Endothelial cell of umbilical vein (primary cell): ENCODE measurements at regions not wholly inside any gene's neighbourhood (a gene's known extent, or its start where the extent isn't known, plus 50 kb on each side); places are given as distances from the start of the nearest gene placed in this dataset.

ENCODE experiments used
- BruUV-seq: library from RNA; stranded (reverse); fragments of 400-500 nt; replicated peaks from 2 replicates; lab custom pipeline; 2021; lab: Mats Ljungman, UMichigan
- CTCF ChIA-PET: fragments of 300-600, 350-600 bp; sonication (Branson Sonifier 250); formaldehyde crosslinking; loops from one replicate; lab custom pipeline; 2021; ENCODE audit warnings: antibody characterized with exemption, inconsistent platforms; lab: Charles Lee
- POLR2A ChIA-PET: fragments of 300-600, 350-600 bp; sonication (Branson Sonifier 250); formaldehyde crosslinking; loops from one replicate; lab custom pipeline; 2021; ENCODE audit warnings: antibody characterized with exemption, inconsistent platforms; lab: Charles Lee
- DNase-seq: peaks from one replicate; pipeline ENCODE4 v3.0.0-alpha.2; 2011; ENCODE audit warnings: low read depth, low spot score
- FAIRE-seq: peaks from 2 replicates; lab custom pipeline; 2011; peaks lifted over from hg19 to GRCh38; lab: Jason Lieb, UNC
- H2AFZ ChIP-seq: 2 replicates; pipeline ENCODE4 v1.6.0; 2012; ENCODE audit warnings: low read depth, low read length, control low read depth, inconsistent platforms
- H3K27ac ChIP-seq: 2 replicates; pipeline ENCODE4 v1.5.1; 2011; ENCODE audit warnings: low read depth, mild to moderate bottlenecking, control low read depth, low read length, moderate library complexity; ENCODE audit not compliant: insufficient read depth
- H3K27me3 ChIP-seq, 2 experiments: 2 replicates each; pipeline versions ENCODE4 v1.6.0 to v1.6.1; 2011; ENCODE audit warnings: low read length in 2 of 2, mixed read lengths in 1 of 2; ENCODE audit not compliant: control insufficient read depth in 2 of 2, insufficient read depth in 2 of 2
- H3K36me3 ChIP-seq, 2 experiments: 2 replicates in 1 of 2; 3 replicates in 1 of 2; pipeline ENCODE4 v1.5.1; 2011; ENCODE audit warnings: low read length in 2 of 2, mild to moderate bottlenecking in 1 of 2, moderate library complexity in 1 of 2; ENCODE audit not compliant: control insufficient read depth in 2 of 2, insufficient read depth in 2 of 2; ENCODE audit errors: extremely low read depth in 1 of 2
- H3K4me1 ChIP-seq: 3 replicates; pipeline ENCODE4 v1.5.1; 2011; ENCODE audit warnings: mild to moderate bottlenecking, low read length; ENCODE audit not compliant: control insufficient read depth, insufficient read depth; ENCODE audit errors: extremely low read depth
- H3K4me2 ChIP-seq: 2 replicates; pipeline ENCODE4 v1.6.1; 2011; ENCODE audit warnings: low read length, control low read depth, mixed read lengths; ENCODE audit not compliant: insufficient read depth
- H3K4me3 ChIP-seq, 3 experiments: fragments of 200-600 bp in 1 of 3; sonication (generic), shearing (Covaris generic) in 1 of 3; replicated peaks in 1 of 3; 2 replicates each; pipeline ENCODE4 v1.5.1; 2011 to 2016; ENCODE audit warnings: control low read depth in 3 of 3, low read length in 3 of 3, mild to moderate bottlenecking in 2 of 3, inconsistent platforms in 1 of 3, low read depth in 1 of 3, moderate library complexity in 1 of 3; ENCODE audit not compliant: insufficient read depth in 1 of 3
- H3K79me2 ChIP-seq: 2 replicates; pipeline ENCODE4 v1.6.0; 2012; ENCODE audit warnings: low read length, inconsistent platforms; ENCODE audit not compliant: control insufficient read depth, insufficient read depth
- H3K9ac ChIP-seq: replicated peaks from 2 replicates; pipeline ENCODE3; 2011; ENCODE audit warnings: low read length, control low read depth; ENCODE audit not compliant: insufficient read depth; ENCODE audit errors: extremely low read depth
- H3K9me1 ChIP-seq: replicated peaks from 3 replicates; pipeline ENCODE4 v1.6.0; 2011; ENCODE audit warnings: mild to moderate bottlenecking, low read length; ENCODE audit not compliant: control insufficient read depth, insufficient read depth; ENCODE audit errors: extremely low read depth
- H3K9me3 ChIP-seq: replicated peaks from 2 replicates; pipeline ENCODE4 v1.5.1; 2012; ENCODE audit warnings: low read length, inconsistent platforms; ENCODE audit not compliant: control insufficient read depth, insufficient read depth
- H4K20me1 ChIP-seq: replicated peaks from 2 replicates; pipeline ENCODE3; 2011; ENCODE audit warnings: mild to moderate bottlenecking, low read length; ENCODE audit not compliant: control insufficient read depth, insufficient read depth; ENCODE audit errors: extremely low read depth
- EZH2 ChIP-seq: IDR thresholded peaks from 2 replicates; pipeline ENCODE4 v1.6.1; 2012; ENCODE audit warnings: borderline replicate concordance, low read depth, mild to moderate bottlenecking, moderate library complexity, low read length, inconsistent platforms; ENCODE audit not compliant: severe bottlenecking
- FOS ChIP-seq: IDR thresholded peaks from 2 replicates; pipeline ENCODE4 v1.6.1; 2011; ENCODE audit warnings: mild to moderate bottlenecking, low read length, moderate library complexity, borderline replicate concordance; ENCODE audit not compliant: insufficient read depth
- GATA2 ChIP-seq: IDR thresholded peaks from 2 replicates; pipeline ENCODE4 v1.7.0; 2011; ENCODE audit warnings: low read depth, mild to moderate bottlenecking, moderate library complexity, mixed read lengths, low read length; ENCODE audit not compliant: insufficient read length, insufficient read depth
- JUN ChIP-seq: IDR thresholded peaks from 2 replicates; pipeline ENCODE4 v1.6.1; 2011; ENCODE audit warnings: borderline replicate concordance, low read depth; ENCODE audit not compliant: insufficient read length, insufficient read depth
- MYC ChIP-seq: IDR thresholded peaks from one replicate; pipeline ENCODE4 v1.6.1; 2011; ENCODE audit warnings: mild to moderate bottlenecking, low read depth, low read length
- POLR2A ChIP-seq: IDR thresholded peaks from 2 replicates; pipeline ENCODE4 v1.6.1; 2012; ENCODE audit warnings: low read depth, mild to moderate bottlenecking, control low read depth, low read length
- POLR2AphosphoS5 ChIP-seq: IDR thresholded peaks from 2 replicates; pipeline ENCODE4 v1.6.1; 2012; ENCODE audit warnings: low read depth, mild to moderate bottlenecking, control low read depth, low read length, moderate library complexity; ENCODE audit not compliant: insufficient read depth
- dilution Hi-C: fragments of 300-500 bp; cut with MboI; formaldehyde crosslinking; loops from one replicate; pipeline ENCODE4 v1.15.0; 2019; ENCODE audit warnings: low sequenced_read_pairs; ENCODE audit not compliant: extremely low pct_ligation_motif_present
- intact Hi-C: fragments of 100-400 bp; cut with micrococcal nuclease; formaldehyde crosslinking; loops from one replicate; pipeline ENCODE4 v1.10.0; 2022
- TF ChIP-seq, protein P1 (sequence below): IDR thresholded peaks from 2 replicates; pipeline ENCODE4 v1.6.1; 2011; ENCODE audit not compliant: insufficient read depth, insufficient read length
- TF ChIP-seq, protein P2 (sequence below), 2 donors: IDR thresholded peaks; 1 replicate in 1 of 2; 2 replicates in 1 of 2; pipeline ENCODE4 v1.5.1; 2011; ENCODE audit warnings: low read length in 2 of 2, mild to moderate bottlenecking in 2 of 2, moderate library complexity in 2 of 2, control low read depth in 1 of 2, inconsistent platforms in 1 of 2, low read depth in 1 of 2; ENCODE audit not compliant: insufficient read depth in 1 of 2; ENCODE audit errors: extremely low read depth in 1 of 2

- Histone ChIP-seq H3K27me3 (no peaks in the 10 kb centered on the region), H3K4me3 (no peak overlapping the region), H3K36me3 (no peaks in the 10 kb centered on the region), H3K9me3 (no peaks in the 10 kb centered on the region), H3K27ac (no peak overlapping the region), H3K9ac (no peak overlapping the region), H4K20me1 (no peaks in the 10 kb centered on the region), H3K4me1 (peaks cover 3% of the 10 kb centered on the region), H3K4me2 (no peak overlapping the region), H3K79me2 (no peaks in the 10 kb centered on the region), H3K9me1 (no peaks in the 10 kb centered on the region), H2AFZ (no peak overlapping the region)
- intact Hi-C loops: no loop called here
- ChIA-PET CTCF (interaction anchor here (1.5 kb wide), 1 partner anchor 232 kb away, joined by 3 read pairs; no protein-coding TSS in a partner anchor), POLR2A (no interaction called here)
- DNase-seq (no peak), FAIRE-seq (no peak)
- BruUV-seq: no TSS peak
- dilution Hi-C loops: no loop called here
- TF ChIP-seq POLR2A (no peak), EZH2 (no peak), JUN (no peak), POLR2AphosphoS5 (no peak), MYC (no peak)
- TF ChIP-seq, protein P1, sequence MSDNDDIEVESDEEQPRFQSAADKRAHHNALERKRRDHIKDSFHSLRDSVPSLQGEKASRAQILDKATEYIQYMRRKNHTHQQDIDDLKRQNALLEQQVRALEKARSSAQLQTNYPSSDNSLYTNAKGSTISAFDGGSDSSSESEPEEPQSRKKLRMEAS: no peak
Observed at GRCh38 chrX:150182161-150182560, 181.0 kb upstream of the MAMLD1 start.

- Histone ChIP-seq H3K27ac (no peak overlapping the region), H3K27me3 (no peaks in the 10 kb centered on the region), H3K9me3 (no peaks in the 10 kb centered on the region), H3K36me3 (no peaks in the 10 kb centered on the region), H3K9me1 (no peaks in the 10 kb centered on the region), H4K20me1 (no peaks in the 10 kb centered on the region), H3K4me1 (peaks cover 3% of the 10 kb centered on the region), H3K4me3 (no peak overlapping the region), H3K9ac (no peak overlapping the region), H3K79me2 (no peaks in the 10 kb centered on the region), H2AFZ (no peak overlapping the region), H3K4me2 (no peak overlapping the region)
- FAIRE-seq (no peak), DNase-seq (peak; percentile 6)
- intact Hi-C loops (no loop called here), dilution Hi-C loops (no loop called here)
- ChIA-PET POLR2A (interaction anchor here (1.0 kb wide), 1 partner anchor 244 kb away, joined by 3 read pairs; no protein-coding TSS in a partner anchor), CTCF (interaction anchor here (0.9 kb wide), 1 partner anchor 9 kb away, joined by 4 read pairs; no protein-coding TSS in a partner anchor)
- TF ChIP-seq POLR2AphosphoS5: no peak
- TF ChIP-seq, protein P2, sequence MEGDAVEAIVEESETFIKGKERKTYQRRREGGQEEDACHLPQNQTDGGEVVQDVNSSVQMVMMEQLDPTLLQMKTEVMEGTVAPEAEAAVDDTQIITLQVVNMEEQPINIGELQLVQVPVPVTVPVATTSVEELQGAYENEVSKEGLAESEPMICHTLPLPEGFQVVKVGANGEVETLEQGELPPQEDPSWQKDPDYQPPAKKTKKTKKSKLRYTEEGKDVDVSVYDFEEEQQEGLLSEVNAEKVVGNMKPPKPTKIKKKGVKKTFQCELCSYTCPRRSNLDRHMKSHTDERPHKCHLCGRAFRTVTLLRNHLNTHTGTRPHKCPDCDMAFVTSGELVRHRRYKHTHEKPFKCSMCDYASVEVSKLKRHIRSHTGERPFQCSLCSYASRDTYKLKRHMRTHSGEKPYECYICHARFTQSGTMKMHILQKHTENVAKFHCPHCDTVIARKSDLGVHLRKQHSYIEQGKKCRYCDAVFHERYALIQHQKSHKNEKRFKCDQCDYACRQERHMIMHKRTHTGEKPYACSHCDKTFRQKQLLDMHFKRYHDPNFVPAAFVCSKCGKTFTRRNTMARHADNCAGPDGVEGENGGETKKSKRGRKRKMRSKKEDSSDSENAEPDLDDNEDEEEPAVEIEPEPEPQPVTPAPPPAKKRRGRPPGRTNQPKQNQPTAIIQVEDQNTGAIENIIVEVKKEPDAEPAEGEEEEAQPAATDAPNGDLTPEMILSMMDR (IDR thresholded peaks at IDR 0.05; ENCODE audit: extremely low read depth in 1 of 2, insufficient read depth in 1 of 2, low read depth in 1 of 2, low read length in 2 of 2): no peak
- no peak for TF ChIP-seq EZH2
- no peak for TF ChIP-seq JUN
- TF ChIP-seq GATA2: no peak
- TF ChIP-seq, protein P1: no peak
- no peak for TF ChIP-seq POLR2A
- no peak for TF ChIP-seq FOS
- no peak for TF ChIP-seq MYC
- no TSS peak for BruUV-seq
Observed at GRCh38 chrX:150184491-150184890, 178.6 kb upstream of the MAMLD1 start.
